GM23338 (cell line): ENCODE measurements at regions not wholly inside any gene's neighbourhood (a gene's known extent, or its start where the extent isn't known, plus 50 kb on each side); places are given as distances from the start of the nearest gene placed in this dataset.

ENCODE experiments used
- ATAC-seq: fragments of 200-7000 bp; cut with Tn5 transposase; 3 replicates; pipeline ENCODE4 v1.9.1; 2020
- DNase-seq: peaks from one replicate; pipeline ENCODE4 v3.0.0-alpha.2; 2015; ENCODE audit warnings: low spot score
- H2AFZ ChIP-seq: fragments of 200-600 bp; sonication (generic); 2 replicates; pipeline ENCODE4 v1.8.0; 2016; ENCODE audit warnings: antibody characterized with exemption, mild to moderate bottlenecking, moderate library complexity
- H3F3A ChIP-seq: fragments of 200-600 bp; sonication (generic); replicated peaks from 2 replicates; pipeline ENCODE4 v1.8.0; 2017; ENCODE audit warnings: antibody characterized with exemption, mixed run types, low read depth
- H3K27ac ChIP-seq: fragments of 200-600 bp; sonication (generic); 2 replicates; pipeline ENCODE4 v1.6.1; 2016; ENCODE audit warnings: low read depth
- H3K27me3 ChIP-seq: fragments of 200-600 bp; sonication (generic); 2 replicates; pipeline ENCODE4 v1.8.0; 2016; ENCODE audit warnings: mild to moderate bottlenecking, mixed run types, moderate library complexity; ENCODE audit not compliant: insufficient read depth
- H3K36me3 ChIP-seq: fragments of 200-600 bp; sonication (generic); 2 replicates; pipeline ENCODE4 v1.8.0; 2016; ENCODE audit warnings: mild to moderate bottlenecking; ENCODE audit not compliant: insufficient read depth
- H3K4me1 ChIP-seq: fragments of 200-600 bp; sonication (generic); 2 replicates; pipeline ENCODE4 v1.8.0; 2016; ENCODE audit warnings: mild to moderate bottlenecking, moderate library complexity; ENCODE audit not compliant: insufficient read depth
- H3K4me2 ChIP-seq: fragments of 200-600 bp; sonication (generic); 2 replicates; pipeline ENCODE4 v1.7.1; 2017; ENCODE audit warnings: mixed run types
- H3K4me3 ChIP-seq: fragments of 200-600 bp; sonication (generic); 2 replicates; pipeline ENCODE4 v1.6.1; 2016; ENCODE audit warnings: mixed run types
- H3K79me2 ChIP-seq: fragments of 200-600 bp; sonication (generic); replicated peaks from 2 replicates; pipeline ENCODE4 v1.8.0; 2017; ENCODE audit warnings: mild to moderate bottlenecking; ENCODE audit not compliant: insufficient read depth
- H3K9me2 ChIP-seq: fragments of 200-600 bp; sonication (generic); 2 replicates; pipeline ENCODE4 v1.8.0; 2017; ENCODE audit not compliant: insufficient read depth
- H4K20me1 ChIP-seq: fragments of 200-600 bp; sonication (generic); replicated peaks from 2 replicates; pipeline ENCODE4 v1.8.0; 2017; ENCODE audit warnings: mild to moderate bottlenecking; ENCODE audit not compliant: insufficient read depth
- H3K27ac Mint-ChIP-seq: 2 replicates; pipeline ENCODE4 v1.8.0; 2020; ENCODE audit warnings: inconsistent platforms, mild to moderate bottlenecking, moderate library complexity, mixed read lengths
- H3K27me3 Mint-ChIP-seq: 3 replicates; pipeline ENCODE4 v1.8.0; 2022; ENCODE audit warnings: low read depth, mild to moderate bottlenecking, moderate library complexity, mixed read lengths, inconsistent platforms; ENCODE audit not compliant: insufficient read depth, poor library complexity
- H3K36me3 Mint-ChIP-seq: 3 replicates; pipeline ENCODE4 v1.8.0; 2021; ENCODE audit warnings: low read depth, mild to moderate bottlenecking, inconsistent platforms, moderate library complexity, mixed read lengths
- H3K4me1 Mint-ChIP-seq: 3 replicates; pipeline ENCODE4 v1.8.0; 2020; ENCODE audit warnings: mild to moderate bottlenecking, inconsistent platforms, mixed read lengths
- H3K4me3 Mint-ChIP-seq: 3 replicates; pipeline ENCODE4 v1.8.0; 2021; ENCODE audit warnings: moderate library complexity, mild to moderate bottlenecking, inconsistent platforms, mixed read lengths
- H3K9me3 Mint-ChIP-seq: 3 replicates; pipeline ENCODE4 v1.8.0; 2020; ENCODE audit warnings: moderate library complexity, mild to moderate bottlenecking, inconsistent platforms, mixed read lengths
- CREB1 ChIP-seq: fragments of 250-450 bp; sonication (Bioruptor Pico); IDR thresholded peaks from 2 replicates; pipeline ENCODE4 v1.5.0; 2020; ENCODE audit warnings: low read depth, mild to moderate bottlenecking, moderate library complexity
- EZH2phosphoT487 ChIP-seq: fragments of 200-600 bp; sonication (generic); IDR thresholded peaks from one replicate; pipeline ENCODE4 v1.8.1; 2018; ENCODE audit warnings: antibody characterized with exemption; ENCODE audit not compliant: unreplicated experiment
- JUNB ChIP-seq: IDR thresholded peaks from one replicate; pipeline ENCODE4 v1.6.1; 2016; ENCODE audit warnings: antibody characterized with exemption; ENCODE audit not compliant: unreplicated experiment
- NANOG ChIP-seq: IDR thresholded peaks from 2 replicates; pipeline ENCODE4 v1.6.1; 2016; ENCODE audit warnings: antibody characterized with exemption, borderline replicate concordance
- POLR2AphosphoS5 ChIP-seq: IDR thresholded peaks from 2 replicates; pipeline ENCODE4 v1.6.1; 2016; ENCODE audit warnings: antibody characterized with exemption, low read depth
- REST ChIP-seq: IDR thresholded peaks from one replicate; pipeline ENCODE4 v1.6.1; 2018; ENCODE audit warnings: antibody characterized with exemption; ENCODE audit not compliant: unreplicated experiment
- ZNF114 ChIP-seq: fragments of 250-450 bp; sonication (Bioruptor Pico); IDR thresholded peaks from 2 replicates; pipeline ENCODE4 v1.5.0; 2020; ENCODE audit warnings: mild to moderate bottlenecking, moderate library complexity
- ZNF331 ChIP-seq: fragments of 250-450 bp; sonication (Bioruptor Pico); IDR thresholded peaks from 2 replicates; pipeline ENCODE4 v1.5.0; 2020; ENCODE audit warnings: low read depth, mild to moderate bottlenecking, moderate library complexity
- TF ChIP-seq, protein P1 (sequence below), 2 experiments: fragments of 200-600 bp in 1 of 2; sonication (generic) in 1 of 2; conservative IDR thresholded peaks; 2 replicates each; pipeline versions ENCODE4 v1.5.1 to v1.6.1; 2016 to 2017; ENCODE audit warnings: antibody characterized with exemption in 2 of 2, low read depth in 2 of 2, mild to moderate bottlenecking in 2 of 2, moderate library complexity in 1 of 2
- TF ChIP-seq, protein P2 (sequence below): IDR thresholded peaks from 2 replicates; pipeline ENCODE4 v1.6.1; 2016; ENCODE audit warnings: antibody characterized with exemption

- Histone ChIP-seq H4K20me1 (no peaks in the 10 kb centered on the region), H3K27me3 (no peaks in the 10 kb centered on the region), H3K4me1 (no peaks in the 10 kb centered on the region; the same call in 1 of the 2 replicates), H3K79me2 (no peaks in the 10 kb centered on the region), H3K4me3 (no peak overlapping the region), H3K4me2 (no peak overlapping the region), H3K36me3 (no peaks in the 10 kb centered on the region), H2AFZ (no peak overlapping the region), H3K9me2 (peaks cover 15% of the 10 kb centered on the region; the same call in 1 of the 2 replicates), H3K27ac (no peak overlapping the region), H3F3A (no peaks in the 10 kb centered on the region)
- Mint-ChIP-seq H3K9me3 (peaks cover 5% of the 10 kb centered on the region), H3K36me3 (peaks cover 6% of the 10 kb centered on the region), H3K27me3 (peaks cover 2% of the 10 kb centered on the region), H3K4me1 (peaks cover 15% of the 10 kb centered on the region), H3K27ac (no peak overlapping the region), H3K4me3 (no peak overlapping the region)
- TF ChIP-seq POLR2AphosphoS5: no peak
- TF ChIP-seq ZNF331 (CRISPR knock-in tag): no peak
- TF ChIP-seq, protein P1, sequence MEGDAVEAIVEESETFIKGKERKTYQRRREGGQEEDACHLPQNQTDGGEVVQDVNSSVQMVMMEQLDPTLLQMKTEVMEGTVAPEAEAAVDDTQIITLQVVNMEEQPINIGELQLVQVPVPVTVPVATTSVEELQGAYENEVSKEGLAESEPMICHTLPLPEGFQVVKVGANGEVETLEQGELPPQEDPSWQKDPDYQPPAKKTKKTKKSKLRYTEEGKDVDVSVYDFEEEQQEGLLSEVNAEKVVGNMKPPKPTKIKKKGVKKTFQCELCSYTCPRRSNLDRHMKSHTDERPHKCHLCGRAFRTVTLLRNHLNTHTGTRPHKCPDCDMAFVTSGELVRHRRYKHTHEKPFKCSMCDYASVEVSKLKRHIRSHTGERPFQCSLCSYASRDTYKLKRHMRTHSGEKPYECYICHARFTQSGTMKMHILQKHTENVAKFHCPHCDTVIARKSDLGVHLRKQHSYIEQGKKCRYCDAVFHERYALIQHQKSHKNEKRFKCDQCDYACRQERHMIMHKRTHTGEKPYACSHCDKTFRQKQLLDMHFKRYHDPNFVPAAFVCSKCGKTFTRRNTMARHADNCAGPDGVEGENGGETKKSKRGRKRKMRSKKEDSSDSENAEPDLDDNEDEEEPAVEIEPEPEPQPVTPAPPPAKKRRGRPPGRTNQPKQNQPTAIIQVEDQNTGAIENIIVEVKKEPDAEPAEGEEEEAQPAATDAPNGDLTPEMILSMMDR (conservative IDR thresholded peaks at IDR 0.05; ENCODE audit: low read depth in 2 of 2): no peak
- TF ChIP-seq, protein P2, sequence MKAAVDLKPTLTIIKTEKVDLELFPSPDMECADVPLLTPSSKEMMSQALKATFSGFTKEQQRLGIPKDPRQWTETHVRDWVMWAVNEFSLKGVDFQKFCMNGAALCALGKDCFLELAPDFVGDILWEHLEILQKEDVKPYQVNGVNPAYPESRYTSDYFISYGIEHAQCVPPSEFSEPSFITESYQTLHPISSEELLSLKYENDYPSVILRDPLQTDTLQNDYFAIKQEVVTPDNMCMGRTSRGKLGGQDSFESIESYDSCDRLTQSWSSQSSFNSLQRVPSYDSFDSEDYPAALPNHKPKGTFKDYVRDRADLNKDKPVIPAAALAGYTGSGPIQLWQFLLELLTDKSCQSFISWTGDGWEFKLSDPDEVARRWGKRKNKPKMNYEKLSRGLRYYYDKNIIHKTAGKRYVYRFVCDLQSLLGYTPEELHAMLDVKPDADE: no peak
- no peak for TF ChIP-seq REST
- TF ChIP-seq JUNB: no peak
- TF ChIP-seq CREB1: no peak
- DNase-seq: no peak
- ATAC-seq: no peak
These were observed 122.1 kb upstream of the GPR12 start for GRCh38 chr13:26882731-26883130.

DNA sequence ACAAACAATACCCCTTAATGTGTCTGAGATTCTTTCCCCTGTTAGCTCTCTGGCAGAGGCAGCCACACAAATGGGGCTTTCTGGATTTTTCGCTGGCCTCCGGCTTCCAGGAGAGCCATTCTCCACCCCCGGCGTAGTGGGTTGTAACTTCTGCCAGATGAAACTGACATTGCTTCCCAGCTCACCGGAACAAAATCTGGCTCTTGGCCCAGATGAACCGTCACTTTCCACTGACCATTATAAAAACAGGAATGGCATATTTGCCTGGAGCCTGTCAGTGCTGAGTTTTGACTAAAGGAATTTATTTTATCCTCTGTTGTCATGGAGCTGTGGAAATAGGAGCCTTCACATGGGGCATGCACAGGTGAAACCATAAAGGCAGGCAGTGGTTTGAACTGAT, 120.6 kb upstream of the GPR12 start:
- Histone ChIP-seq H2AFZ (no peak overlapping the region), H3K79me2 (no peaks in the 10 kb centered on the region), H3K27me3 (no peaks in the 10 kb centered on the region), H3K27ac (no peak overlapping the region), H3F3A (no peaks in the 10 kb centered on the region), H3K9me2 (peaks cover 15% of the 10 kb centered on the region; the same call in 1 of the 2 replicates), H3K4me1 (no peaks in the 10 kb centered on the region; the same call in 1 of the 2 replicates), H3K36me3 (no peaks in the 10 kb centered on the region), H4K20me1 (no peaks in the 10 kb centered on the region), H3K4me2 (no peak overlapping the region), H3K4me3 (no peak overlapping the region)
- ATAC-seq (no peak), DNase-seq (no peak)
- Mint-ChIP-seq H3K9me3 (peaks cover 19% of the 10 kb centered on the region), H3K4me1 (peaks cover 20% of the 10 kb centered on the region), H3K27me3 (peaks cover 3% of the 10 kb centered on the region), H3K36me3 (peaks cover 18% of the 10 kb centered on the region), H3K27ac (no peak overlapping the region), H3K4me3 (no peak overlapping the region)
- TF ChIP-seq NANOG: no peak
- no peak for TF ChIP-seq JUNB
- no peak for TF ChIP-seq ZNF114
- no peak for TF ChIP-seq REST
- TF ChIP-seq EZH2phosphoT487: no peak
- no peak for TF ChIP-seq POLR2AphosphoS5
- TF ChIP-seq, protein P2: no peak
